GM19240 (cell line): ENCODE measurements at regions not wholly inside any gene's neighbourhood (a gene's known extent, or its start where the extent isn't known, plus 50 kb on each side); places are given as distances from the start of the nearest gene placed in this dataset.
"Not testable (repeated sequence)": the region's sequence is repeated elsewhere in the genome, so short reads cannot be mapped to it uniquely, and the experiment has no call there.

ENCODE experiments used
- DNase-seq: peaks from one replicate; pipeline ENCODE4 v3.0.0; 2011; ENCODE audit warnings: low spot score; ENCODE audit not compliant: insufficient read length

DNA sequence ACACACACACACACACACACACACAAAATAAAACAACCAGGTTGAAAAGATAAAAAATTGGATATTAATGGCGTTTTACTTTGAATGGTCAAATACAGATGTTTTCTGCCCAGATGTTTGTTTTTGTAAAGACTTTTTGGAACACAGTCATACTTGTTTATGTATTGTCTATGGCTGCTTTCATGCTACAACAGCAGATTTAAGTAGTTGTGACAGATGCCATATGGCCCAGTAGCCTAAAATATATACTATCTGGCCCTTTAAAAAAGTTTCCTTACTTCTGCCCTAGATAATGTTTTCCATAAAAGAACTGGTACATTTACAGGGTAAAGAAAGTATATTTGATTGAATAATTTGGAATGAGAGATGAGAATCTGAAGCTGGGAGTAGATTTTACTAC lies 1362.8 kb upstream of the SEL1L start:
- no peak for DNase-seq

DNA sequence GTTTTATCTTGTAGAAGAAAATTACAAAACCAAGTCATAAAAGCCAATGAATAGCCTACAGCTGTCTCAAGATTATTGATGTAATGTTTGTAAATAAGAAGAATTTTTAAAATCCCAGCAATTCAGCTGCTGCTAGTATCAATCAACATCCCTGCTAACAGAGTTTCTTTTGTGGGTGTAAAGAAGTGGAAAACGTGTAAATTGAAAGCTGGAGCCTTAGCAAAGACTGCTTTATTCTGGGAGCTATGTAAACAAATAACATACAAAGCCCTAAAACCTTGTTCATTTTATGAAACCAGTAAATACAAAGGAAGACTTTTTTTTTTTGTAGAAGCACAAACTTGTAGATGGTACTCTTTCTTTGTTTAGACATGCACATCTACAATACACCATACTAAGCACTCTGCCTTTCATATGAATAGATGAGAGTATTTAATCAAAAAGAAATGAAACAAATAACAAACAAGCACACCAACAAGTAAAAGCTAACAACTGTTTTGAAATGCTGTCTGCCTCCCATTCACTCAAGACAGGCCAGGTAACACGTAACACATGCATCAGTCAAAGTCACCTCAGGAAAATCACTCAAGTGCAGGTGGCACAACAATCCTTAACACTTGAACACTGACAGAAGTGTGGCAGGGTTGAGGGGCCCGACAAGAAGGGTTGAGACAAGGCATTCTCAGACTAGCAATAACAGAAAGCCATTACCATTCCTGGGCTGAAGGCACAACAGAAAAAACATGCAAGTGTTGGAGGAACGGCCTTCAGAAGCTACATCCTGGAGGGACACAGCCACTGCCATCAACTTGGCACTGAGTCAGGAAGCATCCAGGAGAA lies 1364.0 kb upstream of the SEL1L start:
- DNase-seq, result no peak

DNA sequence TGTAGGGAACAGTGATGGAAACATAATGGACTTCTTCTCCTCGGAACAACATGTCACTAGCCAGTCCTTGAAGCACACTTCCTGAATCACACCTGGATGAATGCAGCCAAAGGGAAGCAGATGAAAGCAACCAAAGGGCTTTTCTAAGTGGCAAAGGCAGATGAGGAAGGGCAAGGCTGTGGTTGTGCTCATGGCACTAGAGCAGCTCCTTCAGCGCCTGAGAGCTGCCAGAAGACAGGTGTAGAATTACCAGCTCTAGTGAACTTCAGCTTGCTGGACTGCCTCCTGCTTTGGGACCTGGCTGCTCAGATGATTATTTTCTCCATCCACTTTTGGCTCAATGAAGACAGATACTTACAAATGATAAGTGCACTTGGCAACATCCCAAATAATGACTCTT lies 1372.1 kb upstream of the SEL1L start:
- no peak for DNase-seq

DNA sequence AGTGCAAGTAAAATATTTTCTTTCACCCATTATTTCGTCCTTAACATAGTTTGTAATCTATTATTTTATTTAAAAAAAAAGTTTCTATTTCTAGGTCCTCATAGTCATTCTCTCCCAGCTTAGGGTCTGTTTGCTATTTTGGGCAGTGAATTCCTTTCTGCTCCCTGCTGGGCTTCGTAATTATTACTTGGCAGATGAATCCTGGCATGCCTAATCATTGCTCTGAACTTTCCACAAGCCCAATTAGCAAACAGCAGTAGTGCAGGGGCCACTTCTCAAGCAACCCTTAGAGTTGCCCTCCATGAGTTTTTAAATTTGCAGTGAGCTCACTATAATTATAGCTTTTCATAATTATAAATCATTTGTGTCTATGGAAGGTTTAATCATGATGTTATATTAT lies 1378.3 kb upstream of the SEL1L start:
- DNase-seq, result no peak

DNA sequence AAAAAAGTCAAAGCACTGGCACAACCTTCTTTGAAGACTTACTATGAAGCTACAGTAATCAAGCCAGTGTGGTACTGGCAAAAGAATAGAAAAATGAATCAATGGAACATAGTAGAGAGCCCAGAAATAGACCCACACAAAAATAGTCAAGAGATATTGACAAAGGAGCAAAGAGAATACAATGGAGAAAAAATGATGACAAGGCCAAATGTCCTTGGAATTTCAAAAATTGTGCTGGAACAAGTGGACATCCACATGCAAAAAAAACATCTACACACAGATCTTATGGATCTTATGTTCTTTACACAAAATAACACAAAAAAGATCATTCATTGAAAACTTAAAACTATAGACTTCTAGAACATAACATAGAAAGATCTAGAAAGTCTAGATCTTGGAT lies 1379.7 kb upstream of the SEL1L start:
- DNase-seq, result no peak

DNA sequence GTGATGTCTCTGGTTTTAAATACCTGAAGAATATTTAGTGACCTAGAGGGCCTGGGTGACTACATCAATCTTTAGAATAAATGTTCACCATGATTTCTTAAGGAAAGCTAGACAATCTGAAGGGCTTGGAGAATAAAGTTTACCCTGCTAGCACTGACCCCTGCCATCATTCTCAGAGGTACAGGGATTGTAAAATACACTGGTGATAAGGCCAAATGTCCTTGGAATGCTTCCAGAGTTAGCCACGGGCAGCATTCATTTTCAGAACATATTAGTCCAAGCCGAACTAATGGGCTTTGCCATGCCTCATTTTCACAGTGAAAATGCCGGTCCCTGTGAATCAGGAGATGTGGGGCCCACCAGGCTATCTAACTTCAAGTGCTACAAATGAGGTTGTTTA lies 1381.7 kb upstream of the SEL1L start:
- DNase-seq, result no peak

DNA sequence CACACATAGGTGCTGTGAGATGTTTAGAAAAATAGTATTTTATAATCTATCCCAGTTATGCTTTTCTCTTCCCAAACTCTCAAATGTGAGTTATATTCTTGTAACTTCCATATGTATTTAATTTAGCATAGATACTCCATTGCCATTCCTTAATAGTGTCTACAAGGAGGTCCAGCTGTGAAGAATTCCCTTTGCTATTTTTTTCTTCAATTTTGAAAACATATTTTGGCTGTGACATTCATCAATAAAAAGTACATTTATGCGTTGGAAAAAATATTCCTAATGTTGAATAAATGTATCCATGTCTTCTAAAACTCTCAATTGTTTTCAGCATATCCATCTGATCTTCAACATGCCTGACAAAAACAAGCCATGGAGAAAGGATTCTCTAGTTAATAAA lies 1402.0 kb upstream of the SEL1L start:
- DNase-seq, result no peak

DNA sequence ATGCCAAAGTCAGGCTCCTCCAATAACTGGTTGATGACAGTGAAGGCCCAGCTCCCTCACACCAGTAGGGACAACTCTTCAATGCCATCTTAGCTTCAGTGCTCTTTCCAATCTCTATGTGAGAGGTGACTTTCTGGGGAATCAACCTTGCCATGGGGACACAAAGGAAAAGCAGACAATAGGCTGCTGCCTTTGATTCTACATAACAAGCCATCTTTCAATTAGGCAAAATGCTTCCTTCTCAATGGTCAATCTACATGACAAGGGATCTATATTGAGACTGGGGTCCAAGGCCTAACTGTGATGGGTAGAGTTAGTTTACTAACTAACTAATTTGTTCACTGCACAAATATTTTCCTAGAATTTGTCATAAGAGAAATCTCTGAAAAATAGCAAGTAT lies 1417.5 kb upstream of the SEL1L start:
- DNase-seq, result no peak

DNA sequence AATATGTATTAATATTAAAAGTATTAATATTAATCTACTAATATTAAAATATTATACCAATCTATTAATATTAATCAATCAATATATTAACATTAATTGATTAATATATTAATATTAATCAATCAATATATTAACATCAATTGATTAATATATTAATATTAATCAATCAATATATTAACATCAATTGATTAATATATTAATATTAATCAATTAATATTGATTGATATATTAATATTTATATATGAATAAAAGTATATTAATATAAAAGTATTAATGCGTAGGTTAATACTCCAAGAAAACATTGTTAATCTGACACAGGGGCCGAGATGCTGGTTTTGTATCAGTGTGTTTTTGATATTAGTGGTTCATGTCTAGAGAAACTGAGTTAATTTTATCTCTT lies 1430.1 kb upstream of the SEL1L start:
- no peak for DNase-seq

DNA sequence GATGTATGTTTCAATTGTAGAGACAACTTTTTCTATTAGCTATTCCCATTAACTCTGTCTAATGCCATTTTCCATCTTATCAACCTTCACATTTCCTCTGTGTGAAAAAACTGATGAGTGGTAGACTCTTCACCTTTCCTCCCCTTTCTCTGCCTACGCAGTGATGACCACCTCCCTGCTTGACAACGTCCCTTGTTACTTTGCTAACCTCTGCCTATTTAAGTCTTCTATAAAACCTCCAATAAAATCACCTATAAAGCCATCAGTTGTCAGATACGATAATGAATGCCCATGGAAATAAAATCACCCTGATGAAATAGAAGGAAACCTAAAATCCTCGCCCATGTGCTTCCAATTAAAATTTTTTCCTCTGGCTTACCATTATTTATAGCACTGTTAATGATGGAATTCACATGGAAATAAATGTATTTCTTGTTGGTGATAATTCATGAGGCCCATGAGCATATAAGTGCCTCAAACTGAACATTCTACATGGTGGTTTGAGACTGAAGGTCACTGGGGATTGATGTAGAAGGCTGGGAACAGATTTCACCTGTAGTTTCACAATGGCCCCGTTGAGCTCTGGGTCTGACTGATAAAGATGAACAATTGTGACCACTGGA lies 1454.0 kb upstream of the SEL1L start:
- DNase-seq, result no peak

DNA sequence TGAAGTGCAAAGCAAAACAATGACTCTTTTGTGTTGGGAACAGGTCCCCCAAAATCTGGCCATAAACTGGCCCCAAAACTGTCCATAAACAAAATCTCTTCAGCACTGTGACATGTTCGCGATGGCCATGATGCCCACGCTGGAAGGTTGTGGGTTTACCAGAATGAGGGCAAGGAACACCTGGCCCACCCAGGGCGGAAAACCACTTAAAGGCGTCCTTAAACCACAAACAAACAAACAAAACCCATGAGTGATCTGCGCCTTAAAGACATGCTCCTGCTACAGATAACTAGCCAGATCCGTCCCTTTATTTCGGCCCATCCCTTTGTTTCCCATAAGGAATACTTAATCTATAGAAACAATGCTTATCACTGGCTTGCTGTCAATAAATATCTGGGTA lies 1460.9 kb upstream of the SEL1L start:
- DNase-seq, result not testable (repeated sequence)

DNA sequence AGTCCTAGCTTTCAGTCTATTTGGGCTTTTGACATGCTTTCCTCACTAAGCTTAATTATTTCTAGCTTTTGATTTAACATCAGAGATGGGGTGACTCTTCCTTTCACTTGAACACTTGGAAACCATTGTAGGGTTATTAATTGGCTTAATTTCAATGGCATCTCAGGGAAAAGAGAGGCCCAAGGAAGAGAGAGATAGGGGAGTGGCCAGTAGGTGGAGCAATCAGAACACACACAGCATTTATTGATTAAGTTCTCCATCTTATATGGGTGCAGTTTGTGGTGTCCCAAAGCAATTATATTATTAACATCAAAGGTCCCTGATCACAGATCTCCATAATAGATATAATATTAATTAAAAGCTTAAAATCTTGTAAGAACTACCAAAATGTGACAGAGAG lies 1466.1 kb upstream of the SEL1L start:
- DNase-seq, result no peak

DNA sequence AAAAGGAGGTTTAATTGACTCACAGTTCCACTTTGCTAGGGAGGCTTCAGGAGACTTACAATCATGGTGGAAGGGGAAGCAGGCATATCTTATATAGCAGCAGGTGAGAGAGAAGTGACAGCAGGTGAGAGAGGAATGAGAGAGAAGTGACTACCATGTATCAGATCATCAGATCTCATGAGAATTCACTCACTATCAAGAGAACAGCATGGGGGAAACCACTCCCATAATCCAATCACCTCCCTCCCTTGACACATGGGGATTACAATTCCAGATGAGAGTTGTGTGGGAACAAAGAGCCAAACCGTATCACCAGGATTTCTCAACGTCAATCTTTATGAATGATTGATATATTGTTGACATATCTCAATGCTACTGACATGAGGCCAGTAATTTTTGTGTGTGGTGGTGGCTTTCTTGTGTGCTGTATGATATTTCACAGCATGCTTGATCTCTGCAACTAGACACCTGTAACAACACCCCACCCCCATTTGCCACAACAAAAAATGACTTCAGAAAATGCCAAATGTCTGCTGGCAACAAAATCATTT lies 1470.9 kb upstream of the SEL1L start:
- no peak for DNase-seq

DNA sequence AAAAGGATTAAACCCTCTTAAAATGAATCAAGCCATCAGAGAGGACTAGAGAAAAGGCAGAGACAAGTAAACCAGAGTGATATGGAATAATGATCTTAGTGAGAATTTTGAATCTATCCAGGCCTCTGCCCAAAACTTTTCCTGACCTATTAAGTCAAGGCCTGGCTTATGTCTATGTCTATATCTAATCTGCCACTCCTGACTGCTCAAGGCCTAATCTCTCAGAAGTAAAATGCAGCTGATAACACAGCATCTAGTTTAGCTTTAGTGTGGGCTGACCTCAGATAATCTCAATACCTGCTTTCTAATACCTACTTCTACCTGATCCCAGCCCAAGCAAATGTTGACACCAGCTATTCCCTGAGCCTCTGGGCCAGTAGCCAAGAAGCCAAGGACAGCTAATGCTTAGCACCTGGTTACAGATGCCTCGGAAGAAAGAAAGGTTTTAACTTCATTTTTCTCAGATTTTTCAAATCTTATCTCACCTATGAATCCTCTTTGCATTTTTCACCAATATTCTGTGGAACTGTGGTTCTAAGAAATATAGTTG lies 1472.5 kb upstream of the SEL1L start:
- DNase-seq, result no peak

DNA sequence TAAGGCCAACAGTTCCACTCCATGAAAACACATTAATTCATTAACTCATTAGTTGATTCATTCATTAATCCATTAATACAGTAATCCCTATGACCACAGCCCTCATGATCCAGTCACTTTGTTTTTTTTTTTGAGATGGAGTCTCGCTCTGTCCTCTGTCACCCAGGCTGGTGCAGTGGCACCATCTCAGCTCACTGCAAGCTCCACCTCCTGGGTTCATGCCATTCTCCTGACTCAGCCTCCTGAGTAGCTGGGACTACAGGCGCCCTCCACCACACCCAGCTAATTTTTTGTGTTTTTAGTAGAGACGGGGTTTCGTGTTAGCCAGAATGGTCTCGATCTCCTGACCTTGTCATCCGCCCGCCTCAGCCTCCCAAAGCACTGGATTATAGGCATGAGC lies 1473.4 kb upstream of the SEL1L start:
- DNase-seq, result not testable (repeated sequence)

DNA sequence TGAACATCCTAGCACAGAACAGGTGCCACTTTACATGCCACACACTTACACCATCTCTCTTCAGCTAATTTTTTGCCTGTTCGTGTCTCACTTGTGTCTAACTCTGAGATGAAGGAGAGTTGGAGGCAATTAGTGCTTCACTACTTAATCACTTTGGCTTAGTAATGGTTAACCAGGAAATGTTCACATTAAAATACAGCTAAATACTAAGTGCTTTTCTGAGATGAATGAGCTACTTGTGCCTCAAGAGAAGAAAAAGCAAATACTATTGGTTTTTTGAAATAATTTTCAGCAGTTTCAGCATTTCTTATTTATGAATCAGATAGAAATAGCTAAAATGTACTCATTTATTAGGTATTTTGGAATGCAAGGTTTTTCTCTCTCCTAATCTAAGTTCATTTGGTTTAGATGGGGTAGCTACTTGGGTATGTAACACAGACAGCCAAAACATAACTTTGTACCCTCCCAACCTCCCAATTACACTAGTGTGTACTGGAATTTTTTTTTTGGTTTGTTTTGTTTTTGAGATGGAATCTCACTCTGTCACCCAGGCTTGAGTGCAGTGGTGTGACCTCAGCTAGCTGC lies 1474.1 kb upstream of the SEL1L start:
- DNase-seq, result no peak

DNA sequence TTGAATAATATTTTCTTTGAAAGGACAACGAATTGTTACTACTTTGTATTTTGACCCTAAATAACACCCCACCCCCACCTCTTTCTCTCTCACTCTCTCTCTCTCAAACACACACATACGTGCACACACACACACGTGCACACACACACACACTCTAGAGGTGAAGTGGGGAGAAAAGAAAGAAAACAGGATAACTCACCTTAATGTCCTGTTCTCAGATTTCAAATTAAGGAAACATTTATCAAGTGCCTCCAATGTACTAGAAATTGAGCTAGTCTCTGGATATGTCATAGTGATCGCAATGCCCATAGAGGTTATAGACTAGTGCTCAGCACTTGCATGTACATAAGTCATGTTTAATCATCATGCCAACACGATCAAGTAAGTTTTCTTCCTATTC lies 1483.6 kb upstream of the SEL1L start:
- no peak for DNase-seq

DNA sequence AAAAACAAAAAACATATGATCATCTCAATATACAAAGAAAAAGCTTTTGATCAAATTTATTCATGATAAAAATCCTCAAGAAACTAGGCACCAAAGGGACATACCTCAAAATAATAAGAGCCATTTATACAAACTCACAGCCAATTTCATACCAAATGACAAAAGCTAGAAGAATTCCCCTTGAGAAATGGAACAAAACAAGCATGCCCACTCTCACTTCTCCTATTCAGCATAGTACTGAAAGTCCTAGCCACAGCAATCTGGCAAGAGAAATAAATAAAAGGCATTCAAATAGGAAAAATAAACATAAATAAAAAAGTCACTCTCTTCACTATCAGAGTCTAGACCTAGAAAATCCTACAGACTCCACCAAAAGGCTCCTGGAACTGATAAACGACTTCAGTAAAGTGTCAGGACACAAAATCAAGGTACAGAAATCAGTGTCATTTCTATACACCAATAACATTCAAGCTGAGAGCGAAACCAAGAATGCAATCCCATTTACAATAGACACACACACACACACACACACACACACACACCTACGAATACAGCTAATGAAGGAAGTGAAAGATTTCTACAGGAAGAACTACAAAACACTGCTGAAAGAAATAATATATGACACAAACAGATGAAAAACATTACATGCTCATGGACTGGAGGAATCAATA lies 1486.2 kb upstream of the SEL1L start:
- no peak for DNase-seq

DNA sequence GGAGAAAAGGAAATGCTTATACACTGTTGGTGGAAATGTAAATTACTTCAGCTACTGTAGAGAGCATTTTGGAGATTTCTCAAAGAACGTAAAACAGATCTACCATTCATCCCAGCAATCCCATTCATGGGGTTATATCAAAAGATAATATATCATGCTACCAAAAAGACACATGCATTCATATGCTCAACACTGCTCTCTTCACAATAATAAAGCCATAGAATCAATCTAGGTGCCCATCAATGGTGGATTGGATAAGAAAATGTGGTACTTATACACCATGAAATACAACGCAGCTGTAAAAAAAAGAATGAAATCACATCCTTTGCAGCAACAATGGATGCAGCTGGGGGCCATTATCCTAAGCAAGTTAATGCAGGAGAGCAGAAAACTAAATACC lies 1487.7 kb upstream of the SEL1L start:
- DNase-seq, result no peak

DNA sequence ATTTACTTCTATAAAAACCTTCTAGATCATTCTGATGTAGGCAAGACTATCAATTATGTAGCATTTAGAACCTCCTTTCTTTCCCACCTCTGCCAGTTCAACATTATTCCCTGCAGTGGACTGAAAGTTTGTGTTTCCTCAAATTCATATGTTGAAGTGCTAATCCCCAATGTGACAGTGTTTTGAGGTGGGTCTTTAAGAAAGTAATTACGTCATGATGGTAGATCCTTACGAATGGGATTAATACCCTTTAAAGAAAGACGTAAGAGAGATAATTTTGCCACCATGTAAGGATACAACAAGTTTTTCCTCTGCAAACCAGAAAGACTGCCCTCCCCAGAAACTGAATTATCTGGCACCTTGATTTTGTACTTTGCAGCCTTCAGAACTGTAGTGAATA lies 1489.7 kb upstream of the SEL1L start:
- no peak for DNase-seq

DNA sequence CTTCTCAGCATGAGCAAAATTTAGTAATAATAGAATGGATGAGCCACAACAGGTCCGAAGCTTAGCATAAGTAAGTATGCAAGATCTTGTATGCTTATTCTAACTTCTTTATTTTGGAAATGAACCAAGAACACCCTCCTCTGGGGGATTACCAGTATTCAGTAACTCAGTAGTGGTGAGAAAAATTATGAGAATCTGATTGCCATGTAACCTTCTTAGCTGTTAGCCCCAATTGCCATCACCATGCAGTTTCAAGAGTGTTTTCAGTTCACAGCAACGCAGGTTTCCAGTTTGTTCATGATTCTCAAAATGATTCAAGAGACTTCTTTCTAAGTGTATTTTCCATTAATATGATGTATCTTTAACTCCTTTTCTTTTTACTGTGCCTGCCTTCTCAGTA lies 1507.6 kb upstream of the SEL1L start:
- no peak for DNase-seq

DNA sequence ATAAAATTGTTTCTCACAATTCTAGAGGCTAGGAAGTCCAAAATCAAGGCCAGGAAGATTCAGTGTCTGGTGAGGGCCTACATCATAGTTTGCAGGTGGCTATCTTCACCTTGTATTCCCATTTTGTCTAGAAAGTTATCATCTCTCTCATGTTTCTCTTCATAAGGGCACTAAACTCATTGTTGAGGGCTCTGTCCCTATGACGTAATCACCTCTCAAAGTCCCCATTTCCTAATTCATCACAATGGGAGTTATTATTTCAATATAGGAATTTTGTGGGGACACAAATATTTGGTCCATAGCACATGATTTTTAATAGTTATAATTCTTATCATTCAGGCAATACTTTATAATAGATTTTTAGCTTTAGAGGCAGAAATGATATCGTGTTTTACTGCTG lies 1509.2 kb upstream of the SEL1L start:
- DNase-seq, result no peak
